Left hindlimb (tissue), 1 donor: ENCODE measurements at regions not wholly inside any gene's neighbourhood (a gene's known extent, or its start where the extent isn't known, plus 50 kb on each side); places are given as distances from the start of the nearest gene placed in this dataset.

Experiments used
- DNase-seq: peaks from one replicate; pipeline ENCODE4 v3.0.0-alpha.2; 2018

- DNase-seq, result no peak
Observed at GRCh38 chr11:126127898-126128297, 65.2 kb upstream of the CDON start.

GRCh38 chr11:126127284-126127845 is 64.7 kb upstream of the CDON start:
- no peak for DNase-seq

DNA sequence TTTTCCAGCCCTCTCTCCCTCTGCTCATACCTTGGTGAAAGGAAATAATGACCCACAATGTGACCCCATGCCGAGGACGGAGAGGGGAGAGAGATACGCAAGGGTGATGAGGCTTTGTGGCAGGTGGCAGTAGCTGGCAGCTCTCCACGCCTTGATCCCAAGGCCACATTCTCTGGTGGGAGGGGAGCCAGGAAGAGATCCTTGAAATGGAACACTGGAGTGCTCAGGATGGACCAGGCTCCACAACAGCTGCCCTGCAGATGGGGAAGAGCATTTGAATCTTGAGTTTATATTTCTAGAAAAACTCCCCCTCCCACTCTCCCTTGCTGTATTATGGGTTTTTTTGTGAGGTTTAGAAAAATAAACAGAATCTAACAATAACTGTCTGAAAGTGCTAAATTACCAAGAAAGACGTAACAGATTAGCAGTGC is 61.6 kb upstream of the CDON start:
- DNase-seq, result peak; percentile 54

GRCh38 chr11:126123686-126124085 is 61.0 kb upstream of the CDON start:
- no peak for DNase-seq

GRCh38 chr11:126122863-126123262 is 60.2 kb upstream of the CDON start:
- DNase-seq, result peak; percentile 17

DNA sequence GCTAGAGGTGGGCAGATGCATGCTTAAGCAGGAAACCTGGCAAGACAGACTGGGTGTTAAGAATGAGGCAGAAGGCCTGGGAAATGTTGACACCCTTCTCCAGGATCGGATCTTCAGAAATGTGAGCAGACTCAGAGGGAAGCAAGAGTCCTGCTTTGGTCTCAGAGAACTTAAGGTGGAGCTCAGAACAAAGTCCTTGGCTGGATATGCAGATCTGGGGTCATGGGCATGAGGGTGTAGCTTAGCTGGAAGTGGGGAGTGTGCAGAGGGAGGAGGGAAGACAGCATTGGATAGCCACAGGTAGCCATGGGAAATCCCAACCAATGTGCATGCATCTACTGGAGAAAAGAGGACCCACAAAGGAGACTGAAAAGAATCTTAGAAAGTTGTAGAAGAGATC is 58.6 kb upstream of the CDON start:
- no peak for DNase-seq

DNA sequence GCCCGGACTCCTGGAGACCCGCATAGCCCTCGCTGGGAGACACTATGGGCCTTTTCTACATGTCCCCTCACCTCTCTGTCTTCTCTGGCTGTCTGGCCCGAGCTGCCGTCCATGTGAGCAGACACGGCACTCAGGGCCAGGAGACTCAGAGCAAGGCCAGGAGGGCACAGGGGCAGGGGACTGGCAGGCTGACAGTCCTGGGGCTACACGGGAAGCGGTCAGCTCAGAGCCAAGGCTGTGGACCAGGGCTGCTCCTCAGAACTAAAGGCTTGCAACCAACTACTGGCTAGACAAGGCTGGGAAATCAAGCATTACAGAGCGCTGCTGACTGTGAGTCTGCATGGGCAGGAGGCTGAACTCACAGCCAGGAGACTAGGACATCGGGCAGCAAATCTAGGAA is 56.1 kb upstream of the CDON start:
- no peak for DNase-seq

- peak; percentile 86 for DNase-seq
Observed at GRCh38 chr11:126115816-126116331, 53.2 kb upstream of the CDON start.

GRCh38 chr11:126115127-126115495 is 52.4 kb upstream of the CDON start:
- peak; percentile 70 for DNase-seq

GRCh38 chr11:126114486-126115126 is 51.9 kb upstream of the CDON start:
- no peak for DNase-seq

GRCh38 chr11:126113963-126114362 is 51.3 kb upstream of the CDON start:
- DNase-seq, result no peak

DNA sequence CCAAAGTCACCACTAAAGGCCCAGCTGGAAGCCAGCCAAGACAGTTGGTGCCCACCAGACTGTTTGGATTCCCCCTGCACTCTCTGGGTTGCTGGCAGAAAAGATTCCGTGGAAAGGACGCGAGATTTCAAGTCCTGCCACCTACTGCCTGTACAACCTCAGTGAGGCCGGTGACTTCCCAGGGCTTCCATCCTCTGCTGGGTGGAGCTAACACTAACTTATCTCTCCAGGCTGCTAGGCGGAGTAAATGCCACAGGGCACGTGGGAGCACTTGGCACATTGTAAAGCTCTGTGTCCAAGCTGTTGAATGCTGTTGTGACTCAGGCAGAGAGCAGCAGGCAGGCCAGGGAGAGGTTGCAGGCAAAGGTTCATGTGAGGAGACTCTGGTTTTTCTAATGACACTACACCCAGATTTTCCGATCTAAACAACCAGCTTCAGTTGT is 50.9 kb upstream of the CDON start:
- peak; percentile 73 for DNase-seq

GRCh38 chr11:126113012-126113411 is 50.3 kb upstream of the CDON start:
- DNase-seq, result no peak

DNA sequence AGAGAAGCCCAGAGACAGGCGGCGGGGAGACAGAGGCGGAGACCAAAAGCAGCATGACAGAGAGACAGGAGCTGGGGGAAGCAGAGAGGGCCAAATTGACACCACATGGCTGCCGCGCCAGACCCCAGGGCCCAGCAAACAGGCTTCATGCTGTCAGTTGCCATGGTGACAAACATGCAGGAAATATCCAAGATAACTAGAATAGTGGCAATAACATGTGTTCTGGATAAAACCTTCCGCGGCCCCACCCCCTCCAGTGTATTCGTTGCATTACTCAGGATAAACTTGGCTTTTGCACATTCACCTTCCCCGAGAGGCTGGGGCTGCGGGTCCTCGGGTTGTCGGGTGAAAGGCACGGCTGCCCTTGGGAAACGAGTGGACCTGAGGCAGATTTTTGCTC is 49.9 kb upstream of the CDON start:
- DNase-seq, result peak; percentile 89
